ENCODE measurements at regions not wholly inside any gene's neighbourhood (a gene's known extent, or its start where the extent isn't known, plus 50 kb on each side); places are given as distances from the start of the nearest gene placed in this dataset.

DNA sequence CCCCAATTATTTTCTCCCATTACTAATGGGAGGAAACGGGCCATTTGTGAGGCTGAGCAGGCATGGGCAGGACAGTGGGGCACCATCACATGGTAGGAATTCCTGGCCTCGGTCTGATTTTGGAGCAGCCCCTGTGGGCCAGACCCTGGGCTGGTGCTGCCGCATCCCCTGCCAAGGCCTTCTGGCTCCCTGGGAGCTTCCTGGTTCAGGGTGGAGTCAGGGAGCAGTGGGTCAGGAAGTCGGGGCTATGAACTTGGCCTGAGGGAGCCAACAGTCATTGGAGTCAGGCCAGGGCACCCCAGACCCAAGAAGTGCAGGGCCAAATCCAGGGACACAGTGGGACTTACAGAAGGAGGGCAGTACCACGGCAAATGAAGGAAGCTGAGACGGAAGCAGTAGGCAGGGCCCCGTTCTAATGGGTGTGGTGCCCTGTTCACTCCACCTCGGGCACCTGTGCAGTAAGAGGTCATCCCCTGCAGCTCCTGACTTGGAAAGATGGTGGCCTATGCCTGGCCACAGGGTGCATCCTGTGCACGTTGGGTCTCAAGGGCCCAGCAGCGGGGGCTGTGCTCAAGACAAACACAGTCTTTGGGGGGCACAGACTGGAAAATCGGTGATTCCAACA, 328.1 kb downstream of the SMAD2 start (continued):
- TF ChIP-seq, protein P1, sequence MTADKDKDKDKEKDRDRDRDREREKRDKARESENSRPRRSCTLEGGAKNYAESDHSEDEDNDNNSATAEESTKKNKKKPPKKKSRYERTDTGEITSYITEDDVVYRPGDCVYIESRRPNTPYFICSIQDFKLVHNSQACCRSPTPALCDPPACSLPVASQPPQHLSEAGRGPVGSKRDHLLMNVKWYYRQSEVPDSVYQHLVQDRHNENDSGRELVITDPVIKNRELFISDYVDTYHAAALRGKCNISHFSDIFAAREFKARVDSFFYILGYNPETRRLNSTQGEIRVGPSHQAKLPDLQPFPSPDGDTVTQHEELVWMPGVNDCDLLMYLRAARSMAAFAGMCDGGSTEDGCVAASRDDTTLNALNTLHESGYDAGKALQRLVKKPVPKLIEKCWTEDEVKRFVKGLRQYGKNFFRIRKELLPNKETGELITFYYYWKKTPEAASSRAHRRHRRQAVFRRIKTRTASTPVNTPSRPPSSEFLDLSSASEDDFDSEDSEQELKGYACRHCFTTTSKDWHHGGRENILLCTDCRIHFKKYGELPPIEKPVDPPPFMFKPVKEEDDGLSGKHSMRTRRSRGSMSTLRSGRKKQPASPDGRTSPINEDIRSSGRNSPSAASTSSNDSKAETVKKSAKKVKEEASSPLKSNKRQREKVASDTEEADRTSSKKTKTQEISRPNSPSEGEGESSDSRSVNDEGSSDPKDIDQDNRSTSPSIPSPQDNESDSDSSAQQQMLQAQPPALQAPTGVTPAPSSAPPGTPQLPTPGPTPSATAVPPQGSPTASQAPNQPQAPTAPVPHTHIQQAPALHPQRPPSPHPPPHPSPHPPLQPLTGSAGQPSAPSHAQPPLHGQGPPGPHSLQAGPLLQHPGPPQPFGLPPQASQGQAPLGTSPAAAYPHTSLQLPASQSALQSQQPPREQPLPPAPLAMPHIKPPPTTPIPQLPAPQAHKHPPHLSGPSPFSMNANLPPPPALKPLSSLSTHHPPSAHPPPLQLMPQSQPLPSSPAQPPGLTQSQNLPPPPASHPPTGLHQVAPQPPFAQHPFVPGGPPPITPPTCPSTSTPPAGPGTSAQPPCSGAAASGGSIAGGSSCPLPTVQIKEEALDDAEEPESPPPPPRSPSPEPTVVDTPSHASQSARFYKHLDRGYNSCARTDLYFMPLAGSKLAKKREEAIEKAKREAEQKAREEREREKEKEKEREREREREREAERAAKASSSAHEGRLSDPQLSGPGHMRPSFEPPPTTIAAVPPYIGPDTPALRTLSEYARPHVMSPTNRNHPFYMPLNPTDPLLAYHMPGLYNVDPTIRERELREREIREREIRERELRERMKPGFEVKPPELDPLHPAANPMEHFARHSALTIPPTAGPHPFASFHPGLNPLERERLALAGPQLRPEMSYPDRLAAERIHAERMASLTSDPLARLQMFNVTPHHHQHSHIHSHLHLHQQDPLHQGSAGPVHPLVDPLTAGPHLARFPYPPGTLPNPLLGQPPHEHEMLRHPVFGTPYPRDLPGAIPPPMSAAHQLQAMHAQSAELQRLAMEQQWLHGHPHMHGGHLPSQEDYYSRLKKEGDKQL (CRISPR knock-in tag; IDR thresholded peaks at IDR 0.05; ENCODE audit: low read depth): no peak

DNA sequence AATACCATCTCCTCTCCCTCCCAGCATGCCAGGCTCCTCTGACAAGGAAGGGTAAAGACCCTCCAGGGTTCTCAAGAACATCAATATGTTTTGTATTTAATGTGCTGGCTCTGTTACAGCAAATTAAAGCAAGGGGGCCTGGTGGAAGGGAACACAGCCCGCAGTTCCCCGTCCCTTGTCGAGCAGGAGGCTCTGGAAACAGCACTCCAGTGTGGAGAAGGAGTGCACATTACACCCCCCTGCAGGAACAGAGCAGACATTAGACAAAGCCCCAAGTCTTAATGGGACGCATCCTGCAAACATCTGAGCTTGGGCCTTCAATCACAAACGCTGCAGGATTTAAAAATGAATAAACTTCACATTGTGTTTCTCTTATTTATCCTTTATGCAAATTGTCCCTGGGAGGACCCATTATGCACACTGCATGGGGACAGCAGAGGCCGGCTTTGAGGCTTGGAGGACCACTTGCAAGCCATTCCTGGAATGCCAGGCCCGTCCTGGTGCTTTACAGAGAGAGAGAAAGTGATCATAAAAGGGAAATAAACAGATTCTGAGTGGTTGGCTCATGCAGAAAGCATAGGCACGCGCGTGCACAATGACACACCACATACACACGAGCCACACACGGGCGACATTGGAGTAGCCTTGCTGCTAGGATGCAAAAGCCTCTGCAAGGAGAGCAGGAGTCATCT, 328.7 kb downstream of the SMAD2 start:
- Histone ChIP-seq H3K79me2 (ENCODE audit: insufficient read depth, low read length) (no peaks in the 10 kb centered on the region), H3K36me3 (replicated peaks in 1 of 2; ENCODE audit: control insufficient read depth in 1 of 2, insufficient read depth in 2 of 2, low read length in 2 of 2) (no peaks in the 10 kb centered on the region), H3K4me1 (ENCODE audit: insufficient read depth, low read length) (no peaks in the 10 kb centered on the region), H4K20me1 (ENCODE audit: insufficient read depth, low read length) (no peaks in the 10 kb centered on the region), H3K9ac (ENCODE audit: insufficient read depth, low read depth, low read length) (no peak overlapping the region), H3K27me3 (ENCODE audit: control insufficient read depth in 1 of 2, insufficient read depth in 2 of 2, low read length in 2 of 2) (no peaks in the 10 kb centered on the region), H3K4me2 (ENCODE audit: low read depth, low read length) (no peak overlapping the region), H3K4me3 (replicated peaks in 1 of 3; ENCODE audit: insufficient read depth in 1 of 3, low read depth in 2 of 3, low read length in 3 of 3) (no peak overlapping the region), H3K27ac (ENCODE audit: extremely low read length, insufficient read depth, low read length) (no peak overlapping the region), H2AFZ (ENCODE audit: low read length) (no peak overlapping the region), H3K9me3 (ENCODE audit: low read length) (no peaks in the 10 kb centered on the region)
- intact Hi-C loops (cut with micrococcal nuclease; ENCODE audit: unreplicated experiment) (no loop called here), in situ Hi-C loops (cut with HindIII; ENCODE audit: extremely low pct_ligation_motif_present, low pct_unique_long_range_greater_than_20kb) (no loop called here)
- ChIA-PET POLR2A (no interaction called here), CTCF (ENCODE audit: low intra/inter-chr PET ratio, low total read pairs) (no interaction called here)
- 31% methylated on average over 11 of the region's 13 CpGs for WGBS (ENCODE audit: low lambda C conversion rate)
- FAIRE-seq (no peak), ATAC-seq (peak; percentile 42; the same call in 2 of the 3 replicates), DNase-seq (ENCODE audit: low spot score) (no peak)
- BruUV-seq (replicated peaks): no TSS peak
- no peak for TF ChIP-seq ZNF816 (CRISPR knock-in tag; IDR thresholded peaks at IDR 0.05; ENCODE audit: borderline replicate concordance)
- TF ChIP-seq ZNF850 (CRISPR knock-in tag; conservative IDR thresholded peaks at IDR 0.05): no peak
- no peak for TF ChIP-seq ZNF235 (CRISPR knock-in tag; IDR thresholded peaks at IDR 0.05; ENCODE audit: borderline replicate concordance)
- no peak for TF ChIP-seq FOSL1 (CRISPR knock-in tag; IDR thresholded peaks at IDR 0.05; ENCODE audit: borderline replicate concordance)
- TF ChIP-seq ZNF782 (CRISPR knock-in tag; IDR thresholded peaks at IDR 0.05; ENCODE audit: borderline replicate concordance): no peak
- TF ChIP-seq, protein P2, sequence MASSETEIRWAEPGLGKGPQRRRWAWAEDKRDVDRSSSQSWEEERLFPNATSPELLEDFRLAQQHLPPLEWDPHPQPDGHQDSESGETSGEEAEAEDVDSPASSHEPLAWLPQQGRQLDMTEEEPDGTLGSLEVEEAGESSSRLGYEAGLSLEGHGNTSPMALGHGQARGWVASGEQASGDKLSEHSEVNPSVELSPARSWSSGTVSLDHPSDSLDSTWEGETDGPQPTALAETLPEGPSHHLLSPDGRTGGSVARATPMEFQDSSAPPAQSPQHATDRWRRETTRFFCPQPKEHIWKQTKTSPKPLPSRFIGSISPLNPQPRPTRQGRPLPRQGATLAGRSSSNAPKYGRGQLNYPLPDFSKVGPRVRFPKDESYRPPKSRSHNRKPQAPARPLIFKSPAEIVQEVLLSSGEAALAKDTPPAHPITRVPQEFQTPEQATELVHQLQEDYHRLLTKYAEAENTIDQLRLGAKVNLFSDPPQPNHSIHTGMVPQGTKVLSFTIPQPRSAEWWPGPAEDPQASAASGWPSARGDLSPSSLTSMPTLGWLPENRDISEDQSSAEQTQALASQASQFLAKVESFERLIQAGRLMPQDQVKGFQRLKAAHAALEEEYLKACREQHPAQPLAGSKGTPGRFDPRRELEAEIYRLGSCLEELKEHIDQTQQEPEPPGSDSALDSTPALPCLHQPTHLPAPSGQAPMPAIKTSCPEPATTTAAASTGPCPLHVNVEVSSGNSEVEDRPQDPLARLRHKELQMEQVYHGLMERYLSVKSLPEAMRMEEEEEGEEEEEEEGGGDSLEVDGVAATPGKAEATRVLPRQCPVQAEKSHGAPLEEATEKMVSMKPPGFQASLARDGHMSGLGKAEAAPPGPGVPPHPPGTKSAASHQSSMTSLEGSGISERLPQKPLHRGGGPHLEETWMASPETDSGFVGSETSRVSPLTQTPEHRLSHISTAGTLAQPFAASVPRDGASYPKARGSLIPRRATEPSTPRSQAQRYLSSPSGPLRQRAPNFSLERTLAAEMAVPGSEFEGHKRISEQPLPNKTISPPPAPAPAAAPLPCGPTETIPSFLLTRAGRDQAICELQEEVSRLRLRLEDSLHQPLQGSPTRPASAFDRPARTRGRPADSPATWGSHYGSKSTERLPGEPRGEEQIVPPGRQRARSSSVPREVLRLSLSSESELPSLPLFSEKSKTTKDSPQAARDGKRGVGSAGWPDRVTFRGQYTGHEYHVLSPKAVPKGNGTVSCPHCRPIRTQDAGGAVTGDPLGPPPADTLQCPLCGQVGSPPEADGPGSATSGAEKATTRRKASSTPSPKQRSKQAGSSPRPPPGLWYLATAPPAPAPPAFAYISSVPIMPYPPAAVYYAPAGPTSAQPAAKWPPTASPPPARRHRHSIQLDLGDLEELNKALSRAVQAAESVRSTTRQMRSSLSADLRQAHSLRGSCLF (CRISPR knock-in tag; IDR thresholded peaks at IDR 0.05; ENCODE audit: borderline replicate concordance): no peak
- no peak for TF ChIP-seq SETDB1 (CRISPR knock-in tag; IDR thresholded peaks at IDR 0.05; ENCODE audit: borderline replicate concordance)
- no peak for TF ChIP-seq RAD21 (CRISPR knock-in tag; IDR thresholded peaks at IDR 0.05)
- no peak for TF ChIP-seq U2AF2 (IDR thresholded peaks at IDR 0.05; ENCODE audit: low read depth, low read length)
- no peak for TF ChIP-seq KAT8 (CRISPR knock-in tag; IDR thresholded peaks at IDR 0.05)
- no peak for TF ChIP-seq ZNF776 (CRISPR knock-in tag; IDR thresholded peaks at IDR 0.05)
- no peak for TF ChIP-seq SSRP1 (CRISPR knock-in tag; IDR thresholded peaks at IDR 0.05)
